OCI-LY7 (cell line): ENCODE measurements at regions not wholly inside any gene's neighbourhood (a gene's known extent, or its start where the extent isn't known, plus 50 kb on each side); places are given as distances from the start of the nearest gene placed in this dataset.

Source experiments
- BruUV-seq: library from RNA; stranded (reverse); fragments of 400-500 nt; replicated peaks from 2 replicates; lab custom pipeline; 2021; lab: Mats Ljungman, UMichigan
- CTCF ChIA-PET: fragments of 300-600 bp; sonication (Branson Sonifier 250); formaldehyde crosslinking; loops from one replicate; lab custom pipeline; 2022; ENCODE audit warnings: antibody characterized with exemption; ENCODE audit not compliant: unreplicated experiment; lab: Charles Lee
- POLR2A ChIA-PET: fragments of 300-600 bp; sonication (Branson Sonifier 250); formaldehyde crosslinking; loops from one replicate; lab custom pipeline; 2022; ENCODE audit warnings: antibody characterized with exemption; lab: Charles Lee
- DNase-seq: peaks from one replicate; pipeline ENCODE4 v3.0.0-alpha.2; 2015; ENCODE audit warnings: low spot score
- H2AFZ ChIP-seq: fragments of 200-600 bp; sonication (generic), shearing (Covaris generic); 2 replicates; pipeline ENCODE4 v1.6.1; 2014; ENCODE audit warnings: mild to moderate bottlenecking, antibody characterized with exemption, low read length, moderate library complexity
- H3K27ac ChIP-seq: fragments of 200-600 bp; sonication (generic); 2 replicates; pipeline ENCODE4 v1.5.1; 2014; ENCODE audit warnings: mixed run types, low read depth, mild to moderate bottlenecking, moderate library complexity, low read length, inconsistent platforms; ENCODE audit not compliant: poor library complexity, severe bottlenecking
- H3K36me3 ChIP-seq: fragments of 200-600 bp; sonication (generic); 2 replicates; pipeline ENCODE4 v1.6.1; 2014; ENCODE audit warnings: mild to moderate bottlenecking, antibody characterized with exemption, low read length, moderate library complexity, mixed read lengths; ENCODE audit not compliant: insufficient read depth
- H3K4me1 ChIP-seq: fragments of 200-600 bp; sonication (generic); 2 replicates; pipeline ENCODE4 v1.5.1; 2014; ENCODE audit warnings: mild to moderate bottlenecking, low read length; ENCODE audit not compliant: insufficient read depth, poor library complexity, severe bottlenecking
- H3K4me2 ChIP-seq: fragments of 200-600 bp; sonication (generic); 2 replicates; pipeline ENCODE4 v1.6.1; 2014; ENCODE audit warnings: mild to moderate bottlenecking, low read length
- H3K4me3 ChIP-seq: fragments of 200-600 bp; sonication (generic); 2 replicates; pipeline ENCODE4 v1.5.1; 2014; ENCODE audit warnings: mild to moderate bottlenecking, low read depth, low read length; ENCODE audit not compliant: poor library complexity, severe bottlenecking
- H3K79me2 ChIP-seq: fragments of 200-600 bp; sonication (generic); 2 replicates; pipeline ENCODE4 v1.6.1; 2016; ENCODE audit warnings: low read depth, mild to moderate bottlenecking, low read length, moderate library complexity, mixed read lengths; ENCODE audit not compliant: insufficient read depth
- H3K9me2 ChIP-seq: fragments of 200-600 bp; sonication (generic); 2 replicates; pipeline ENCODE4 v1.6.1; 2016; ENCODE audit warnings: mild to moderate bottlenecking, low read length, mixed read lengths; ENCODE audit not compliant: insufficient read depth
- H3K9me3 ChIP-seq: fragments of 200-600 bp; sonication (generic); 2 replicates; pipeline ENCODE4 v1.6.1; 2014; ENCODE audit warnings: mild to moderate bottlenecking, mixed run types, low read length, mixed read lengths
- H4K20me1 ChIP-seq: fragments of 200-600 bp; sonication (generic); 2 replicates; pipeline ENCODE4 v1.6.1; 2014; ENCODE audit warnings: mild to moderate bottlenecking, antibody characterized with exemption, low read length, moderate library complexity, mixed read lengths; ENCODE audit not compliant: insufficient read depth
- CTCF ChIP-seq: fragments of 200-600 bp; sonication (generic); conservative IDR thresholded peaks from 2 replicates; pipeline ENCODE4 v1.5.1; 2014; ENCODE audit warnings: mild to moderate bottlenecking, antibody characterized with exemption, low read length, moderate library complexity, mixed read lengths
- EZH2phosphoT487 ChIP-seq: fragments of 200-600 bp; sonication (generic); IDR thresholded peaks from 2 replicates; pipeline ENCODE4 v1.6.1; 2018; ENCODE audit warnings: low read depth, borderline replicate concordance, mild to moderate bottlenecking, mixed run types, antibody characterized with exemption, low read length, moderate library complexity, mixed read lengths
- intact Hi-C: fragments of 100-400 bp; cut with micrococcal nuclease; formaldehyde crosslinking; loops from one replicate; pipeline ENCODE4 v1.10.0; 2022; ENCODE audit not compliant: unreplicated experiment

GRCh38 chr14:53495846-53496343 lies 342.8 kb upstream of the DDHD1 start:
- Histone ChIP-seq H3K4me2 (no peak overlapping the region), H3K9me2 (no peaks in the 10 kb centered on the region), H2AFZ (no peak overlapping the region), H4K20me1 (no peaks in the 10 kb centered on the region), H3K27ac (no peak overlapping the region), H3K9me3 (no peaks in the 10 kb centered on the region), H3K4me1 (no peaks in the 10 kb centered on the region), H3K36me3 (no peaks in the 10 kb centered on the region), H3K79me2 (no peaks in the 10 kb centered on the region), H3K4me3 (no peak overlapping the region)
- DNase-seq = no peak
- CTCF ChIA-PET = no interaction called here
- POLR2A ChIA-PET = no interaction called here
- no peak for TF ChIP-seq EZH2phosphoT487
- TF ChIP-seq CTCF = no peak
- BruUV-seq = no TSS peak
- intact Hi-C loops = no loop called here

GRCh38 chr14:53494587-53494986 lies 341.5 kb upstream of the DDHD1 start:
- Histone ChIP-seq H3K4me2 (no peak overlapping the region), H3K9me2 (no peaks in the 10 kb centered on the region), H3K9me3 (no peaks in the 10 kb centered on the region), H2AFZ (no peak overlapping the region), H3K36me3 (no peaks in the 10 kb centered on the region), H3K4me1 (no peaks in the 10 kb centered on the region), H3K79me2 (no peaks in the 10 kb centered on the region), H4K20me1 (no peaks in the 10 kb centered on the region), H3K4me3 (no peak overlapping the region), H3K27ac (no peak overlapping the region)
- CTCF ChIA-PET = no interaction called here
- intact Hi-C loops = no loop called here
- POLR2A ChIA-PET = no interaction called here
- DNase-seq = no peak
- TF ChIP-seq CTCF = no peak
- no peak for TF ChIP-seq EZH2phosphoT487
- no TSS peak for BruUV-seq

- no peaks in the 10 kb centered on the region for H4K20me1 ChIP-seq
Observed at GRCh38 chr14:53493860-53494259, 340.7 kb upstream of the DDHD1 start.

More at GRCh38 chr14:53493860-53494259, 340.7 kb upstream of the DDHD1 start:
- no TSS peak for BruUV-seq
- no peaks in the 10 kb centered on the region for H3K36me3 ChIP-seq
- ChIA-PET CTCF (no interaction called here), POLR2A (no interaction called here)
- no peaks in the 10 kb centered on the region for H3K79me2 ChIP-seq
- H3K9me3 ChIP-seq = no peaks in the 10 kb centered on the region
- no peak for DNase-seq
- H3K4me2 ChIP-seq = no peak overlapping the region
- no peaks in the 10 kb centered on the region for H3K4me1 ChIP-seq
- TF ChIP-seq CTCF (no peak), EZH2phosphoT487 (no peak)
- intact Hi-C loops = no loop called here
- no peak overlapping the region for H2AFZ ChIP-seq
- no peak overlapping the region for H3K4me3 ChIP-seq
- H3K9me2 ChIP-seq = no peaks in the 10 kb centered on the region
- no peak overlapping the region for H3K27ac ChIP-seq
